Fibroblast of lung (primary cell): ENCODE measurements at regions not wholly inside any gene's neighbourhood (a gene's known extent, or its start where the extent isn't known, plus 50 kb on each side); places are given as distances from the start of the nearest gene placed in this dataset.

Experiments used
- EZH2 ChIP-seq: IDR thresholded peaks from 2 replicates; pipeline ENCODE4 v1.5.1; 2012; ENCODE audit warnings: low read length, control low read depth, mild to moderate bottlenecking; ENCODE audit errors: missing control alignments
- TF ChIP-seq, protein P1 (sequence below), 2 donors: IDR thresholded peaks in 1 of 2; conservative IDR thresholded peaks in 1 of 2; 1 replicate in 1 of 2; 2 replicates in 1 of 2; pipeline ENCODE4 v1.5.1; 2011 to 2012; ENCODE audit warnings: low read length in 2 of 2, control low read depth in 1 of 2, inconsistent platforms in 1 of 2, low read depth in 1 of 2, mild to moderate bottlenecking in 1 of 2

DNA sequence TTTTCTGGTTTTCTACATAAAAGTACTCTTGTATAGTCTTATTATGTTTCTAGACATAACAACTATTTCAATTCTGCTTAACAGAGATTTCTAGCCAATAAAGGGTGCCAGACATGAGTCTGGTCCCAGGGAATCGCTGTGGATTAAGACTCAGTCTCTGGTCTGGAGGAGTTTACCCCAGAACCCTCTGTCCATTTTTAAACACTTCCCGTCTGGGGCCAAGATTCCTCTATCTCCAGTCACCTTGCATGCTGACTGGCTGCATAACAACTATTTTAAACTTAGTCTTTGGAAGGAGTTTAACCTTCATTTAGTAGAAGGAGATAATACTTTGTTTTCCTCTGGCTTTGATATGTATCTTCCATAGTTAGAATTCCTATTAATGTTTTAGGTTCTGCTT, 163.1 kb upstream of the IFNG-AS1 start:
- TF ChIP-seq, protein P1, sequence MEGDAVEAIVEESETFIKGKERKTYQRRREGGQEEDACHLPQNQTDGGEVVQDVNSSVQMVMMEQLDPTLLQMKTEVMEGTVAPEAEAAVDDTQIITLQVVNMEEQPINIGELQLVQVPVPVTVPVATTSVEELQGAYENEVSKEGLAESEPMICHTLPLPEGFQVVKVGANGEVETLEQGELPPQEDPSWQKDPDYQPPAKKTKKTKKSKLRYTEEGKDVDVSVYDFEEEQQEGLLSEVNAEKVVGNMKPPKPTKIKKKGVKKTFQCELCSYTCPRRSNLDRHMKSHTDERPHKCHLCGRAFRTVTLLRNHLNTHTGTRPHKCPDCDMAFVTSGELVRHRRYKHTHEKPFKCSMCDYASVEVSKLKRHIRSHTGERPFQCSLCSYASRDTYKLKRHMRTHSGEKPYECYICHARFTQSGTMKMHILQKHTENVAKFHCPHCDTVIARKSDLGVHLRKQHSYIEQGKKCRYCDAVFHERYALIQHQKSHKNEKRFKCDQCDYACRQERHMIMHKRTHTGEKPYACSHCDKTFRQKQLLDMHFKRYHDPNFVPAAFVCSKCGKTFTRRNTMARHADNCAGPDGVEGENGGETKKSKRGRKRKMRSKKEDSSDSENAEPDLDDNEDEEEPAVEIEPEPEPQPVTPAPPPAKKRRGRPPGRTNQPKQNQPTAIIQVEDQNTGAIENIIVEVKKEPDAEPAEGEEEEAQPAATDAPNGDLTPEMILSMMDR (conservative IDR thresholded peaks at IDR 0.05 in 1 of 2, IDR thresholded peaks at IDR 0.05 in 1 of 2; ENCODE audit: low read depth in 1 of 2, low read length in 2 of 2): no peak
- no peak for TF ChIP-seq EZH2
